ENCODE measurements at regions not wholly inside any gene's neighbourhood (a gene's known extent, or its start where the extent isn't known, plus 50 kb on each side); places are given as distances from the start of the nearest gene placed in this dataset.

- Histone ChIP-seq H2AFZ (ENCODE audit: low read length) (no peak overlapping the region), H4K20me1 (ENCODE audit: insufficient read depth, low read length) (no peaks in the 10 kb centered on the region), H3K4me3 (ENCODE audit: low read depth, low read length, poor library complexity, severe bottlenecking) (no peak overlapping the region), H3K9me3 (ENCODE audit: low read length) (no peaks in the 10 kb centered on the region), H3K4me1 (ENCODE audit: insufficient read depth, low read length, poor library complexity, severe bottlenecking) (no peaks in the 10 kb centered on the region), H3K4me2 (ENCODE audit: low read length) (no peak overlapping the region), H3K79me2 (ENCODE audit: insufficient read depth, low read depth, low read length) (no peaks in the 10 kb centered on the region), H3K27ac (ENCODE audit: low read depth, low read length, poor library complexity, severe bottlenecking) (no peak overlapping the region), H3K36me3 (ENCODE audit: insufficient read depth, low read length) (no peaks in the 10 kb centered on the region), H3K9me2 (ENCODE audit: insufficient read depth, low read length) (no peaks in the 10 kb centered on the region; the same call in 1 of the 2 replicates)
- TF ChIP-seq CTCF (conservative IDR thresholded peaks at IDR 0.05; ENCODE audit: low read length), result no peak
- intact Hi-C loops (cut with micrococcal nuclease; ENCODE audit: unreplicated experiment), result no loop called here
- CTCF ChIA-PET (ENCODE audit: unreplicated experiment), result no interaction called here
- no peak for DNase-seq (ENCODE audit: low spot score)
- POLR2A ChIA-PET, result interaction anchor here (0.6 to 0.7 kb wide), 2 partner anchors 299 to 825 kb away, joined by 3 read pairs; no protein-coding TSS in a partner anchor
- no TSS peak for BruUV-seq (replicated peaks)
Observed at GRCh38 chr4:30901461-30902451, 181.6 kb downstream of the PCDH7 start.

GRCh38 chr4:30903502-30904214, 183.5 kb downstream of the PCDH7 start:
- ChIA-PET CTCF (ENCODE audit: unreplicated experiment) (no interaction called here), POLR2A (interaction anchor here (0.6 kb wide), 1 partner anchor 37 kb away, joined by 3 read pairs; no protein-coding TSS in a partner anchor)
- H3K9me3 ChIP-seq (ENCODE audit: low read length), result no peaks in the 10 kb centered on the region
- no peaks in the 10 kb centered on the region for H3K4me1 ChIP-seq (ENCODE audit: insufficient read depth, low read length, poor library complexity, severe bottlenecking)
- no peak overlapping the region for H2AFZ ChIP-seq (ENCODE audit: low read length)
- H3K36me3 ChIP-seq (ENCODE audit: insufficient read depth, low read length), result no peaks in the 10 kb centered on the region
- BruUV-seq (replicated peaks), result no TSS peak
- no peaks in the 10 kb centered on the region; the same call in 1 of the 2 replicates for H3K9me2 ChIP-seq (ENCODE audit: insufficient read depth, low read length)
- H3K27ac ChIP-seq (ENCODE audit: low read depth, low read length, poor library complexity, severe bottlenecking), result no peak overlapping the region
- no peak overlapping the region for H3K4me2 ChIP-seq (ENCODE audit: low read length)
- no peaks in the 10 kb centered on the region for H4K20me1 ChIP-seq (ENCODE audit: insufficient read depth, low read length)
- H3K79me2 ChIP-seq (ENCODE audit: insufficient read depth, low read depth, low read length), result no peaks in the 10 kb centered on the region
- no peak for TF ChIP-seq EZH2phosphoT487 (IDR thresholded peaks at IDR 0.05; ENCODE audit: borderline replicate concordance, low read depth, low read length)
- no peak for TF ChIP-seq CTCF (conservative IDR thresholded peaks at IDR 0.05; ENCODE audit: low read length)
- intact Hi-C loops (cut with micrococcal nuclease; ENCODE audit: unreplicated experiment), result no loop called here
- no peak overlapping the region for H3K4me3 ChIP-seq (ENCODE audit: low read depth, low read length, poor library complexity, severe bottlenecking)
- DNase-seq (ENCODE audit: low spot score), result no peak
